CD4-positive, alpha-beta T cell (primary cell): ENCODE measurements at regions not wholly inside any gene's neighbourhood (a gene's known extent, or its start where the extent isn't known, plus 50 kb on each side); places are given as distances from the start of the nearest gene placed in this dataset.

ENCODE experiments used
- ATAC-seq: fragments of 200-7000 bp; cut with Tn5 transposase; one replicate; pipeline ENCODE4 v1.10.0; 2022; ENCODE audit warnings: mild to moderate bottlenecking; ENCODE audit not compliant: poor library complexity
- CTCF ChIA-PET: fragments of 350-600 bp; sonication (Branson Sonifier 250); formaldehyde crosslinking; loops from one replicate; lab custom pipeline; 2021; ENCODE audit warnings: antibody characterized with exemption, inconsistent platforms; lab: Charles Lee
- POLR2A ChIA-PET: fragments of 350-600 bp; sonication (Branson Sonifier 250); formaldehyde crosslinking; loops from one replicate; lab custom pipeline; 2021; ENCODE audit warnings: antibody characterized with exemption, inconsistent platforms; lab: Charles Lee
- DNase-seq, 14 experiments: peaks; one replicate each; pipeline ENCODE4 v3.0.0-alpha.2; 2013 to 2020; ENCODE audit warnings: mixed read lengths in 2 of 14
- H3K27ac ChIP-seq, 2 donors: one replicate each; pipeline versions ENCODE4 v1.5.1 to v1.7.0; 2013; ENCODE audit warnings: low read length in 2 of 2, low read depth in 1 of 2, mild to moderate bottlenecking in 1 of 2
- H3K27me3 ChIP-seq, 2 experiments: 1 replicate in 1 of 2; 2 replicates in 1 of 2; pipeline versions ENCODE4 v1.6.1 to v1.7.0; 2013; ENCODE audit warnings: low read length in 2 of 2, control low read depth in 1 of 2, mild to moderate bottlenecking in 1 of 2, moderate library complexity in 1 of 2; ENCODE audit not compliant: insufficient read depth in 2 of 2, control insufficient read depth in 1 of 2
- H3K36me3 ChIP-seq: one replicate; pipeline ENCODE4 v1.6.1; 2013; ENCODE audit warnings: low read length, control low read depth; ENCODE audit not compliant: insufficient read depth
- H3K4me1 ChIP-seq: one replicate; pipeline ENCODE4 v1.6.1; 2013; ENCODE audit warnings: low read length, control low read depth; ENCODE audit not compliant: insufficient read depth
- H3K4me3 ChIP-seq: one replicate; pipeline ENCODE4 v1.5.1; 2013; ENCODE audit warnings: mild to moderate bottlenecking, low read length, moderate library complexity
- H3K9me3 ChIP-seq, 2 experiments: 1 replicate in 1 of 2; 2 replicates in 1 of 2; pipeline versions ENCODE4 v1.6.1 to v1.7.0; 2013; ENCODE audit warnings: low read length in 2 of 2, mild to moderate bottlenecking in 2 of 2, control low read depth in 1 of 2, moderate library complexity in 1 of 2; ENCODE audit not compliant: control insufficient read depth in 1 of 2, insufficient read depth in 1 of 2
- H3K27ac Mint-ChIP-seq: one replicate; pipeline ENCODE4 v1.8.0; 2020; ENCODE audit warnings: mixed read lengths
- H3K27me3 Mint-ChIP-seq: one replicate; pipeline ENCODE4 v1.8.0; 2021; ENCODE audit warnings: mixed read lengths
- H3K36me3 Mint-ChIP-seq: one replicate; pipeline ENCODE4 v1.8.0; 2021; ENCODE audit warnings: low read depth, mixed read lengths
- H3K4me1 Mint-ChIP-seq: one replicate; pipeline ENCODE4 v1.8.0; 2021; ENCODE audit warnings: low read depth, mixed read lengths
- H3K4me3 Mint-ChIP-seq: one replicate; pipeline ENCODE4 v1.8.0; 2020; ENCODE audit warnings: mild to moderate bottlenecking, mixed read lengths
- H3K9me3 Mint-ChIP-seq: one replicate; pipeline ENCODE4 v1.8.0; 2020; ENCODE audit warnings: mixed read lengths
- intact Hi-C, 2 experiments: fragments of 100-400 bp; cut with DNase I in 1 of 2; cut with micrococcal nuclease in 1 of 2; formaldehyde crosslinking; loops; one replicate each; pipeline versions ENCODE4 v1.15.1 to v1.9.0; 2023 to 2025; cut with DNase I, micrococcal nuclease
- TF ChIP-seq, protein P1 (sequence below): fragments of 200-600 bp; IDR thresholded peaks from one replicate; pipeline ENCODE4 v1.8.0; 2022; ENCODE audit warnings: antibody characterized with exemption, mild to moderate bottlenecking

DNA sequence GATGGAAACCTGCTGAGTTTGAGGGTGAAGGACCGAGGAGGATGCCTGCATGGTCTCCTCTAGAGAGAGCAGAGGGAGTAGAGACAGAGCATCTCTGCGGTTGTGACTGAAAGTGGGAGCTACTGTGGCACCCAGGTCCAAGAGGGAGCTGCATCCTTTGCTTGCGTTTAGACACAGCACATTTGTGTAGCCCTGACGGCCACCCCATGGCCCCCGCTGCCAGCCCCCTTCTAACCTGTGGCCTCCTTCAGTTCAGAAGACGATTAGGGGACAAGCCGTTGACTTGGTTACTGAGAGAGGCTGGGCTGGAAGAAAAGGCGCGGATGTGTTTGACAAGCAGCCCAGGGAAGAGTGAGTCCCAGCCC is 690.9 kb downstream of the BRD1 start:
- H3K27ac Mint-ChIP-seq: no peak overlapping the region
- H3K27ac ChIP-seq: no peak overlapping the region
- H3K36me3 Mint-ChIP-seq: no peaks in the 10 kb centered on the region
- H3K4me3 Mint-ChIP-seq: no peak overlapping the region
- no peaks in the 10 kb centered on the region for H3K4me1 ChIP-seq
- POLR2A ChIA-PET: no interaction called here
- ATAC-seq: no peak
- H3K9me3 Mint-ChIP-seq: no peaks in the 10 kb centered on the region
- CTCF ChIA-PET: no interaction called here
- intact Hi-C loops: no loop called here
- H3K27me3 ChIP-seq: peaks cover 0 to 10% of the 10 kb centered on the region in 2 experiments
- peaks cover 58% of the 10 kb centered on the region for H3K27me3 Mint-ChIP-seq
- TF ChIP-seq, protein P1, sequence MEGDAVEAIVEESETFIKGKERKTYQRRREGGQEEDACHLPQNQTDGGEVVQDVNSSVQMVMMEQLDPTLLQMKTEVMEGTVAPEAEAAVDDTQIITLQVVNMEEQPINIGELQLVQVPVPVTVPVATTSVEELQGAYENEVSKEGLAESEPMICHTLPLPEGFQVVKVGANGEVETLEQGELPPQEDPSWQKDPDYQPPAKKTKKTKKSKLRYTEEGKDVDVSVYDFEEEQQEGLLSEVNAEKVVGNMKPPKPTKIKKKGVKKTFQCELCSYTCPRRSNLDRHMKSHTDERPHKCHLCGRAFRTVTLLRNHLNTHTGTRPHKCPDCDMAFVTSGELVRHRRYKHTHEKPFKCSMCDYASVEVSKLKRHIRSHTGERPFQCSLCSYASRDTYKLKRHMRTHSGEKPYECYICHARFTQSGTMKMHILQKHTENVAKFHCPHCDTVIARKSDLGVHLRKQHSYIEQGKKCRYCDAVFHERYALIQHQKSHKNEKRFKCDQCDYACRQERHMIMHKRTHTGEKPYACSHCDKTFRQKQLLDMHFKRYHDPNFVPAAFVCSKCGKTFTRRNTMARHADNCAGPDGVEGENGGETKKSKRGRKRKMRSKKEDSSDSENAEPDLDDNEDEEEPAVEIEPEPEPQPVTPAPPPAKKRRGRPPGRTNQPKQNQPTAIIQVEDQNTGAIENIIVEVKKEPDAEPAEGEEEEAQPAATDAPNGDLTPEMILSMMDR: no peak
- no peak for DNase-seq
- H3K4me3 ChIP-seq: no peak overlapping the region
- no peaks in the 10 kb centered on the region for H3K4me1 Mint-ChIP-seq
- peaks cover 0 to 10% of the 10 kb centered on the region in 2 experiments for H3K9me3 ChIP-seq
- H3K36me3 ChIP-seq: no peaks in the 10 kb centered on the region

DNA sequence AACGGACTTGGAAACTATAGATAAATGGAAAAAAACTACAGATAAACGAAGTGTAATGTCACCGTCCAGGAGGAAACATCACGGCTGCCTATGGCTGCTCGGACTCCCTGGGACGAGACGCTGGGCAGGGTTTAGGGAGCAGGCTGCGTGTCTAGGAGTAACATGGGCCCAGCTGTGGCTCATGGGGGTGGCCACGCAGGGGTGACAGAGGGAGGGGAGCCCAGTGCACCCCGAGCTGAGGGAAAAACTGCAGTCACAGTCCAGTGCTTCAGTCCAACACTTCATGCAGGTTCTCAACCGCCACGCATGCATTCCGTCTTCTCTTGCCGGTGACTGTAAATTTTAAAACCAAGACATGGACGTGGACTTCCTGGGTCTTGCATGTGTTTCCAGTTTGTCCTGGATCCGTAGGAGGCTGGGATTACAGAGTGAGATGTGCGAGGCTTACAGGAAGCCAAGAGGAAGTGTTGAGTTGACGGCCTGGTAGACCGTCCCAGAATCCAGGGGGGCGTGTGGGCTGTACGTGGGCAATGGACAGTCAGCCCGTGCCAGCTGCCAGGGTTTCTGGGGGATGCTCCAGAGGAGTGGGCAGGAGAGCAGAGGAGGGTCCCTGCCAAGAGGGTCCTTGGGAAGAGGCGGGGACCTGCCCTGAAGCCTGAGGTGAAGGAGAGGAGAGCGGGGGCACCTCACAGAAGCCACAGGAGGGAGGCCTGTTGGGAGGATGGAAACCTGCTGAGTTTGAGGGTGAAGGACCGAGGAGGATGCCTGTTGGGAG is 691.4 kb downstream of the BRD1 start:
- Histone ChIP-seq H3K27me3 (peaks cover 0 to 6% of the 10 kb centered on the region in 2 experiments), H3K4me3 (no peak overlapping the region), H3K4me1 (no peaks in the 10 kb centered on the region), H3K27ac (no peak overlapping the region), H3K9me3 (peaks cover 0 to 10% of the 10 kb centered on the region in 2 experiments), H3K36me3 (no peaks in the 10 kb centered on the region)
- TF ChIP-seq, protein P1: no peak
- Mint-ChIP-seq H3K9me3 (no peaks in the 10 kb centered on the region), H3K27me3 (peaks cover 54% of the 10 kb centered on the region), H3K36me3 (no peaks in the 10 kb centered on the region), H3K4me1 (no peaks in the 10 kb centered on the region), H3K27ac (no peak overlapping the region), H3K4me3 (no peak overlapping the region)
- intact Hi-C loops: no loop called here
- ChIA-PET POLR2A (no interaction called here), CTCF (no interaction called here)
- no peak for ATAC-seq
- DNase-seq: no peak

DNA sequence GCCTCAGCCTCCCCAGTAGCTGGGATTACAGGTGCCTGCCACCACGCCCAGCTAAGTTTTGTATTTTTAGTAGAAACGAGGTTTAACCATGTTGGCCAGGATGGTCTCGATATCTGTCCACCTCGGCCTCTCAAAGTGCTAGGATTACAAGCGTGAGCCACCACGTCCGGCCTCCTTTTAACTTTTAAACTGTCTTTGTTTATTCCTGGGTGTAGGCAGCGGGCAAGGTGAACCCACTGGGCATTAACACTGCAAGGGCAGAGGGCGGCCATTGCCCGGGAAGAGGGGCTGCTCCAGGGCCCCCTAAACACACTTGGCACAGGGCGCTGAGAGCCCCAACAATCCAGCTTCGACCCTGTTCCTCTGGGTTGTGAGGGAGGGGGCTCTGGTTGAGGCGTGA is 693.6 kb downstream of the BRD1 start:
- ChIA-PET POLR2A (no interaction called here), CTCF (no interaction called here)
- Mint-ChIP-seq H3K4me1 (no peaks in the 10 kb centered on the region), H3K27ac (no peak overlapping the region), H3K9me3 (no peaks in the 10 kb centered on the region), H3K4me3 (no peak overlapping the region), H3K27me3 (peaks cover 53% of the 10 kb centered on the region), H3K36me3 (no peaks in the 10 kb centered on the region)
- intact Hi-C loops: no loop called here
- H3K4me3 ChIP-seq: no peak overlapping the region
- H3K36me3 ChIP-seq: no peaks in the 10 kb centered on the region
- no peak overlapping the region for H3K27ac ChIP-seq
- TF ChIP-seq, protein P1: no peak
- DNase-seq: no peak
- ATAC-seq: no peak
- H3K9me3 ChIP-seq: peaks cover 0 to 6% of the 10 kb centered on the region in 2 experiments
- peaks cover 0 to 6% of the 10 kb centered on the region in 2 experiments for H3K27me3 ChIP-seq
- H3K4me1 ChIP-seq: no peaks in the 10 kb centered on the region
